OCI-LY7 (cell line): ENCODE measurements at regions not wholly inside any gene's neighbourhood (a gene's known extent, or its start where the extent isn't known, plus 50 kb on each side); places are given as distances from the start of the nearest gene placed in this dataset.

Source experiments
- BruUV-seq: library from RNA; stranded (reverse); fragments of 400-500 nt; replicated peaks from 2 replicates; lab custom pipeline; 2021; lab: Mats Ljungman, UMichigan
- CTCF ChIA-PET: fragments of 300-600 bp; sonication (Branson Sonifier 250); formaldehyde crosslinking; loops from one replicate; lab custom pipeline; 2022; ENCODE audit warnings: antibody characterized with exemption; ENCODE audit not compliant: unreplicated experiment; lab: Charles Lee
- POLR2A ChIA-PET: fragments of 300-600 bp; sonication (Branson Sonifier 250); formaldehyde crosslinking; loops from one replicate; lab custom pipeline; 2022; ENCODE audit warnings: antibody characterized with exemption; lab: Charles Lee
- DNase-seq: peaks from one replicate; pipeline ENCODE4 v3.0.0-alpha.2; 2015; ENCODE audit warnings: low spot score
- H2AFZ ChIP-seq: fragments of 200-600 bp; sonication (generic), shearing (Covaris generic); 2 replicates; pipeline ENCODE4 v1.6.1; 2014; ENCODE audit warnings: mild to moderate bottlenecking, antibody characterized with exemption, low read length, moderate library complexity
- H3K27ac ChIP-seq: fragments of 200-600 bp; sonication (generic); 2 replicates; pipeline ENCODE4 v1.5.1; 2014; ENCODE audit warnings: mixed run types, low read depth, mild to moderate bottlenecking, moderate library complexity, low read length, inconsistent platforms; ENCODE audit not compliant: poor library complexity, severe bottlenecking
- H3K36me3 ChIP-seq: fragments of 200-600 bp; sonication (generic); 2 replicates; pipeline ENCODE4 v1.6.1; 2014; ENCODE audit warnings: mild to moderate bottlenecking, antibody characterized with exemption, low read length, moderate library complexity, mixed read lengths; ENCODE audit not compliant: insufficient read depth
- H3K4me1 ChIP-seq: fragments of 200-600 bp; sonication (generic); 2 replicates; pipeline ENCODE4 v1.5.1; 2014; ENCODE audit warnings: mild to moderate bottlenecking, low read length; ENCODE audit not compliant: insufficient read depth, poor library complexity, severe bottlenecking
- H3K4me2 ChIP-seq: fragments of 200-600 bp; sonication (generic); 2 replicates; pipeline ENCODE4 v1.6.1; 2014; ENCODE audit warnings: mild to moderate bottlenecking, low read length
- H3K4me3 ChIP-seq: fragments of 200-600 bp; sonication (generic); 2 replicates; pipeline ENCODE4 v1.5.1; 2014; ENCODE audit warnings: mild to moderate bottlenecking, low read depth, low read length; ENCODE audit not compliant: poor library complexity, severe bottlenecking
- H3K79me2 ChIP-seq: fragments of 200-600 bp; sonication (generic); 2 replicates; pipeline ENCODE4 v1.6.1; 2016; ENCODE audit warnings: low read depth, mild to moderate bottlenecking, low read length, moderate library complexity, mixed read lengths; ENCODE audit not compliant: insufficient read depth
- H3K9me2 ChIP-seq: fragments of 200-600 bp; sonication (generic); 2 replicates; pipeline ENCODE4 v1.6.1; 2016; ENCODE audit warnings: mild to moderate bottlenecking, low read length, mixed read lengths; ENCODE audit not compliant: insufficient read depth
- H3K9me3 ChIP-seq: fragments of 200-600 bp; sonication (generic); 2 replicates; pipeline ENCODE4 v1.6.1; 2014; ENCODE audit warnings: mild to moderate bottlenecking, mixed run types, low read length, mixed read lengths
- H4K20me1 ChIP-seq: fragments of 200-600 bp; sonication (generic); 2 replicates; pipeline ENCODE4 v1.6.1; 2014; ENCODE audit warnings: mild to moderate bottlenecking, antibody characterized with exemption, low read length, moderate library complexity, mixed read lengths; ENCODE audit not compliant: insufficient read depth
- CTCF ChIP-seq: fragments of 200-600 bp; sonication (generic); conservative IDR thresholded peaks from 2 replicates; pipeline ENCODE4 v1.5.1; 2014; ENCODE audit warnings: mild to moderate bottlenecking, antibody characterized with exemption, low read length, moderate library complexity, mixed read lengths
- EZH2phosphoT487 ChIP-seq: fragments of 200-600 bp; sonication (generic); IDR thresholded peaks from 2 replicates; pipeline ENCODE4 v1.6.1; 2018; ENCODE audit warnings: low read depth, borderline replicate concordance, mild to moderate bottlenecking, mixed run types, antibody characterized with exemption, low read length, moderate library complexity, mixed read lengths
- intact Hi-C: fragments of 100-400 bp; cut with micrococcal nuclease; formaldehyde crosslinking; loops from one replicate; pipeline ENCODE4 v1.10.0; 2022; ENCODE audit not compliant: unreplicated experiment

DNA sequence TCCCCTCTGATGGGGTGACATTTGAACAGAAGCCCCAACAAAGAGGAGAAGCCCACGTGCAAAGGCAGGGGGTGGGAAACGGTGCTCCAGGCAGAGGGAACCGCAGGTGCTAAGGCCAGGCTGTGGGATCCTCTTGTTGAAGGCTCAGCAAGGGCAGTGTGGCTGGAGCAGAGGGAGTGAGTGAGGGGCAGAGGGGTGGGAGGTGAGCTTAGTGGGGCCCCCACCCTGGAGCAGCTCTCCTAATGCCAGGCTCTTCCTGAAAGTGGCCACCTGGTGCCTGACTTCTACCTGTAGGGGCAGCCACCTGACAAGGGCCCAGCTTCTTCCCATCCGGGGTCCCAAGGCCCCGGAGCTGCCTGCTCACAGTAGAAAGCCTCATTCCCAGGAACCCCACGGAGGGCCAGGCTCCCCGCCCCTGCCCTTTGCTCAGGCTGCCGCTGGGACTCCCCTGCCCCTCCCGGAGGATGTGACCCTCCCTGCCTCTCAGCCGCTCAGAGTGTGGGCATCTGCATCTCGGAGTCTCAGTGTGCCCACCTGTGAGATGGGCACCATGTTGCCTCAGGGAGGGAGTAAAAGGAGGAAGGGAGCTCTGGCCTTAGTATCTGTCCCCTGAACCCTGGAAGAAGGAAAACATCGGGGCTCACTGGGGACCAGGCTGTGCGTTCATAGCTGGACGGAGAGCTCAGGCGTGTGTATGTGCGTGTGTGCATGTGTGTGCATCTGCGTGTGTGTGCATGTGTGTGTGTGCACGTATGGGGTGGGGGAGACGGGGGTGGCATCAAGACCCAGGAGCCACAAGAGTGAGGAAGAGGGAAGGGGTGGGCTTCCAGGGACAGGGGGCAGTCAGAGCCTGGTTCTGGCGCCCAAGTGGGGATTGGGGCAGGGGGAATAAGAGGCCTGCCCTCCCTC, 119.4 kb downstream of the CEBPB start:
- H3K36me3 ChIP-seq, result no peaks in the 10 kb centered on the region

DNA sequence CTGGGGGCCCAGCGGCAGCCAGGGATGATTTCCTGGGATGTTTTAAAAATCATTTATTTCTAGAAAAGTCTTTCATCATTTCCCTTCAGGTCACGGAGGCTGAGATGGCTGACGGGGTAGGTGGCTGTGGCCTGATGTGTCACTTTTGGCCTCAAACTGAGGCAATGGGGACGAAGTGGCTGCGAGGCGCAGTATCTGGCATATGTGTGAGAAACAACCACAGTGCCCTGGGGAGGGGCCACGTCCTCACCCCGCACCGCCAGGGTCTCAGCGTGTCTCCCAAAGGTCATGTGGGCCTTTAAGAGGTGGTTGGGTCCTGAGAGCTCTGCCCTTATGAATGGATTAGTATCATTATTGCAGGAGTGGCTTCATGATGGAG, 120.0 kb downstream of the CEBPB start:
- no peaks in the 10 kb centered on the region for H3K36me3 ChIP-seq
- no peaks in the 10 kb centered on the region for H3K79me2 ChIP-seq
- intact Hi-C loops, result no loop called here
- no peak overlapping the region for H2AFZ ChIP-seq
- H3K4me1 ChIP-seq, result peaks cover 10% of the 10 kb centered on the region
- no peaks in the 10 kb centered on the region for H3K9me3 ChIP-seq
- no peaks in the 10 kb centered on the region for H3K9me2 ChIP-seq
- ChIA-PET CTCF (no interaction called here), POLR2A (interaction anchor here (1.1 kb wide), 1 partner anchor 200 kb away, joined by 3 read pairs; the partner anchor contains the start of gene PTPN1)
- no TSS peak for BruUV-seq
- no peak for DNase-seq
- H4K20me1 ChIP-seq, result no peaks in the 10 kb centered on the region
- H3K4me3 ChIP-seq, result no peak overlapping the region
- no peak overlapping the region for H3K4me2 ChIP-seq
- no peak for TF ChIP-seq EZH2phosphoT487
- TF ChIP-seq CTCF, result no peak
- H3K27ac ChIP-seq, result no peak overlapping the region

More for the DNA sequence above, 119.4 kb downstream of the CEBPB start:
- no peak overlapping the region for H2AFZ ChIP-seq
- H3K4me2 ChIP-seq, result no peak overlapping the region
- TF ChIP-seq CTCF (no peak), EZH2phosphoT487 (no peak)
- no peaks in the 10 kb centered on the region for H3K9me3 ChIP-seq
- no peak for DNase-seq
- H3K4me1 ChIP-seq, result peaks cover 10% of the 10 kb centered on the region
- no peaks in the 10 kb centered on the region for H3K79me2 ChIP-seq
- ChIA-PET POLR2A (interaction anchor here (0.8 to 1.1 kb wide), 2 partner anchors 156 to 201 kb away, joined by 3 read pairs; partner anchors contain the start of gene PTPN1), CTCF (no interaction called here)
- intact Hi-C loops, result no loop called here
- no TSS peak for BruUV-seq
- H3K4me3 ChIP-seq, result no peak overlapping the region
- no peaks in the 10 kb centered on the region for H3K9me2 ChIP-seq
- H4K20me1 ChIP-seq, result no peaks in the 10 kb centered on the region
- no peak overlapping the region for H3K27ac ChIP-seq
